ENCODE measurements at regions not wholly inside any gene's neighbourhood (a gene's known extent, or its start where the extent isn't known, plus 50 kb on each side); places are given as distances from the start of the nearest gene placed in this dataset.

DNA sequence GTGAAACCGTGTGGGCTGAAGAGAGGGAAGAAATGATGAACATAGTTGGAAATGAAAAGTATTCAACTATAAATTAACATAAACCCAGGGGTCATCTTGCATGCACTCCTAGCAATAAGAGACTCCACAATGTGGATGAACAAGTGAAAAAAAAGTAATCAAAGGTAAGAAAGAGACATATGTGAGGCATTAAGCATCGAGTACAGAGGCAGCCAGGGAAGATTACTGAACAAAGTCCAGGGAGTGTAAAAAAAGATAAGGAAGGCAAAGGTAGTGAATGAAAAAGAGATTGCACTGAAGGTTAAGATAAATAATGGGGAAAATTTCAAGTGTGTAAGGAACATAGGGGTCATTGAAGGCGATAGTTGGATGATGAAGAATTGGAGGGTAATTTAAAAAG, 330.8 kb upstream of the PROX1 start:
- Histone ChIP-seq H3K27me3 (ENCODE audit: insufficient read depth) (no peaks in the 10 kb centered on the region), H3K36me3 (replicated peaks in 1 of 2; ENCODE audit: control insufficient read depth in 1 of 2, insufficient read depth in 2 of 2, low read length in 1 of 2) (no peaks in the 10 kb centered on the region), H3K9me3 (no peaks in the 10 kb centered on the region), H3K9me2 (no peaks in the 10 kb centered on the region), H3K79me2 (ENCODE audit: insufficient read depth) (no peaks in the 10 kb centered on the region), H3K4me1 (ENCODE audit: control insufficient read depth in 1 of 2, insufficient read depth in 2 of 2, low read depth in 1 of 2, low read length in 1 of 2) (no peaks in the 10 kb centered on the region), H3F3A (replicated peaks; ENCODE audit: insufficient read depth) (no peaks in the 10 kb centered on the region), H2AFZ (ENCODE audit: low read depth) (no peak overlapping the region), H3K9ac (no peak overlapping the region), H4K20me1 (ENCODE audit: insufficient read depth) (no peaks in the 10 kb centered on the region), H3K4me3 (ENCODE audit: low read depth in 2 of 2, low read length in 1 of 2) (no peak overlapping the region), H3K27ac (ENCODE audit: low read depth in 2 of 2, low read length in 1 of 2) (no peak overlapping the region), H3K4me2 (no peak overlapping the region)
- TF ChIP-seq MXI1 (IDR thresholded peaks at IDR 0.05; ENCODE audit: low read depth, low read length), result no peak
- no peak for TF ChIP-seq JUND (IDR thresholded peaks at IDR 0.05)
- no peak for TF ChIP-seq GABPA (IDR thresholded peaks at IDR 0.05; ENCODE audit: low read depth)
- TF ChIP-seq EZH2phosphoT487 (IDR thresholded peaks at IDR 0.05; ENCODE audit: borderline replicate concordance, low read depth), result no peak
- no peak for TF ChIP-seq EP300 (IDR thresholded peaks at IDR 0.05; ENCODE audit: borderline replicate concordance in 1 of 2, low read depth in 1 of 2, low read length in 1 of 2)
- TF ChIP-seq CHD2 (IDR thresholded peaks at IDR 0.05; ENCODE audit: low read length, partially characterized antibody), result no peak
- TF ChIP-seq, protein P1, sequence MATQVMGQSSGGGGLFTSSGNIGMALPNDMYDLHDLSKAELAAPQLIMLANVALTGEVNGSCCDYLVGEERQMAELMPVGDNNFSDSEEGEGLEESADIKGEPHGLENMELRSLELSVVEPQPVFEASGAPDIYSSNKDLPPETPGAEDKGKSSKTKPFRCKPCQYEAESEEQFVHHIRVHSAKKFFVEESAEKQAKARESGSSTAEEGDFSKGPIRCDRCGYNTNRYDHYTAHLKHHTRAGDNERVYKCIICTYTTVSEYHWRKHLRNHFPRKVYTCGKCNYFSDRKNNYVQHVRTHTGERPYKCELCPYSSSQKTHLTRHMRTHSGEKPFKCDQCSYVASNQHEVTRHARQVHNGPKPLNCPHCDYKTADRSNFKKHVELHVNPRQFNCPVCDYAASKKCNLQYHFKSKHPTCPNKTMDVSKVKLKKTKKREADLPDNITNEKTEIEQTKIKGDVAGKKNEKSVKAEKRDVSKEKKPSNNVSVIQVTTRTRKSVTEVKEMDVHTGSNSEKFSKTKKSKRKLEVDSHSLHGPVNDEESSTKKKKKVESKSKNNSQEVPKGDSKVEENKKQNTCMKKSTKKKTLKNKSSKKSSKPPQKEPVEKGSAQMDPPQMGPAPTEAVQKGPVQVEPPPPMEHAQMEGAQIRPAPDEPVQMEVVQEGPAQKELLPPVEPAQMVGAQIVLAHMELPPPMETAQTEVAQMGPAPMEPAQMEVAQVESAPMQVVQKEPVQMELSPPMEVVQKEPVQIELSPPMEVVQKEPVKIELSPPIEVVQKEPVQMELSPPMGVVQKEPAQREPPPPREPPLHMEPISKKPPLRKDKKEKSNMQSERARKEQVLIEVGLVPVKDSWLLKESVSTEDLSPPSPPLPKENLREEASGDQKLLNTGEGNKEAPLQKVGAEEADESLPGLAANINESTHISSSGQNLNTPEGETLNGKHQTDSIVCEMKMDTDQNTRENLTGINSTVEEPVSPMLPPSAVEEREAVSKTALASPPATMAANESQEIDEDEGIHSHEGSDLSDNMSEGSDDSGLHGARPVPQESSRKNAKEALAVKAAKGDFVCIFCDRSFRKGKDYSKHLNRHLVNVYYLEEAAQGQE (IDR thresholded peaks at IDR 0.05; ENCODE audit: low read depth, low read length), result no peak
- DNase-seq, result no peak
- WGBS (ENCODE audit: low lambda C conversion rate), result 14% methylated on average over 3 of the region's 3 CpGs
- POLR2A ChIA-PET, result no interaction called here
- CTCF ChIA-PET, result interaction anchor here (0.6 kb wide), 1 partner anchor 330 kb away, joined by 3 read pairs; no protein-coding TSS in a partner anchor

DNA sequence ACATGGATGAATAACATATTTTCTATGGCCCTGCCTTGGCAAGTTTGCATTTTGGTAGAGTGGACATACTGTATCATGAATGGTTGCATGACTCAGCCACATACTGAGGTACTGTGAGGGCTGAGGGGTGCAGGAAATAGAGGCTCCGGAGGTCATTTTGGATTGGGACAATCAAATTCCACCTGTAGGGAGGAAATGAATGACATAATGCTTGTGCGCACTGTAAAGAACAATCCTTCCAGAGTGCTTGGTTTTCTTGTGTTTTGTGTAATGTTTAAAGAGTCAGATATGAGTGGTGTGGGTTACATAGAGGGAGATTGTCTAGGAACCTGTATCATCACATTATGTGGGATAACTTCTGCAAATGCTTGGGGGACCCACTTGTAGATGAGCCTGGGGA, 329.9 kb upstream of the PROX1 start:
- H3K79me2 ChIP-seq (ENCODE audit: insufficient read depth), result no peaks in the 10 kb centered on the region
- no peaks in the 10 kb centered on the region for H3F3A ChIP-seq (replicated peaks; ENCODE audit: insufficient read depth)
- ChIA-PET POLR2A (no interaction called here), CTCF (no interaction called here)
- no peaks in the 10 kb centered on the region for H3K36me3 ChIP-seq (replicated peaks in 1 of 2; ENCODE audit: control insufficient read depth in 1 of 2, insufficient read depth in 2 of 2, low read length in 1 of 2)
- H3K27ac ChIP-seq (ENCODE audit: low read depth in 2 of 2, low read length in 1 of 2), result no peak overlapping the region
- no peaks in the 10 kb centered on the region for H3K9me3 ChIP-seq
- WGBS (ENCODE audit: low lambda C conversion rate), result 58% methylated on average over 2 of the region's 2 CpGs
- H3K4me3 ChIP-seq (ENCODE audit: low read depth in 2 of 2, low read length in 1 of 2), result no peak overlapping the region
- H3K4me1 ChIP-seq (ENCODE audit: control insufficient read depth in 1 of 2, insufficient read depth in 2 of 2, low read depth in 1 of 2, low read length in 1 of 2), result no peaks in the 10 kb centered on the region
- no peak overlapping the region for H3K9ac ChIP-seq
- H4K20me1 ChIP-seq (ENCODE audit: insufficient read depth), result no peaks in the 10 kb centered on the region
- no peaks in the 10 kb centered on the region for H3K9me2 ChIP-seq
- DNase-seq, result no peak
- TF ChIP-seq MAX (IDR thresholded peaks at IDR 0.05; ENCODE audit: low read depth), result no peak
- no peak for TF ChIP-seq RFX5 (IDR thresholded peaks at IDR 0.05; ENCODE audit: low read length)
- TF ChIP-seq, protein P2, sequence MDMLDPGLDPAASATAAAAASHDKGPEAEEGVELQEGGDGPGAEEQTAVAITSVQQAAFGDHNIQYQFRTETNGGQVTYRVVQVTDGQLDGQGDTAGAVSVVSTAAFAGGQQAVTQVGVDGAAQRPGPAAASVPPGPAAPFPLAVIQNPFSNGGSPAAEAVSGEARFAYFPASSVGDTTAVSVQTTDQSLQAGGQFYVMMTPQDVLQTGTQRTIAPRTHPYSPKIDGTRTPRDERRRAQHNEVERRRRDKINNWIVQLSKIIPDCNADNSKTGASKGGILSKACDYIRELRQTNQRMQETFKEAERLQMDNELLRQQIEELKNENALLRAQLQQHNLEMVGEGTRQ (IDR thresholded peaks at IDR 0.05; ENCODE audit: borderline replicate concordance, low read depth, low read length), result no peak
- TF ChIP-seq TEAD4 (IDR thresholded peaks at IDR 0.05; ENCODE audit: borderline replicate concordance, insufficient read depth), result no peak
- no peak for TF ChIP-seq NRF1 (IDR thresholded peaks at IDR 0.05; ENCODE audit: low read depth, low read length)
- no peak for TF ChIP-seq FOSL2 (IDR thresholded peaks at IDR 0.05; ENCODE audit: borderline replicate concordance, low read depth)
- no peak for TF ChIP-seq EP300 (IDR thresholded peaks at IDR 0.05; ENCODE audit: borderline replicate concordance in 1 of 2, low read depth in 1 of 2, low read length in 1 of 2)
- TF ChIP-seq, protein P3, sequence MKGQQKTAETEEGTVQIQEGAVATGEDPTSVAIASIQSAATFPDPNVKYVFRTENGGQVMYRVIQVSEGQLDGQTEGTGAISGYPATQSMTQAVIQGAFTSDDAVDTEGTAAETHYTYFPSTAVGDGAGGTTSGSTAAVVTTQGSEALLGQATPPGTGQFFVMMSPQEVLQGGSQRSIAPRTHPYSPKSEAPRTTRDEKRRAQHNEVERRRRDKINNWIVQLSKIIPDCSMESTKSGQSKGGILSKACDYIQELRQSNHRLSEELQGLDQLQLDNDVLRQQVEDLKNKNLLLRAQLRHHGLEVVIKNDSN (IDR thresholded peaks at IDR 0.05; ENCODE audit: borderline replicate concordance, low read depth), result no peak
- H3K27me3 ChIP-seq (ENCODE audit: insufficient read depth), result no peaks in the 10 kb centered on the region
- no peak overlapping the region for H2AFZ ChIP-seq (ENCODE audit: low read depth)
- no peak overlapping the region for H3K4me2 ChIP-seq

Measured in SK-N-SH (cell line).